ENCODE measurements at regions not wholly inside any gene's neighbourhood (a gene's known extent, or its start where the extent isn't known, plus 50 kb on each side); places are given as distances from the start of the nearest gene placed in this dataset.

- Histone ChIP-seq H4K20me1 (ENCODE audit: insufficient read depth) (no peaks in the 10 kb centered on the region), H3K79me2 (ENCODE audit: insufficient read depth, low read depth) (no peaks in the 10 kb centered on the region), H2AFZ (ENCODE audit: low read depth) (no peak overlapping the region), H3K4me1 (ENCODE audit: low read depth, poor library complexity, severe bottlenecking) (no peaks in the 10 kb centered on the region), H3K4me3 (IDR thresholded peaks at IDR 0.05; ENCODE audit: insufficient read depth, low read depth, low read length) (no peak overlapping the region), H3K4me2 (no peak overlapping the region), H3K27ac (no peak overlapping the region), H3K9ac (no peak overlapping the region), H3K36me3 (ENCODE audit: insufficient read depth) (no peaks in the 10 kb centered on the region), H3K27me3 (ENCODE audit: insufficient read depth, low read depth) (no peaks in the 10 kb centered on the region)
- TF ChIP-seq CTCF (conservative IDR thresholded peaks at IDR 0.05; ENCODE audit: low read depth, low read length) = no peak
These were observed 196.1 kb upstream of the SVIL start for GRCh38 chr10:29830531-29831512.

GRCh38 chr10:29829776-29830175 is 195.0 kb upstream of the SVIL start:
- no peak overlapping the region for H3K4me3 ChIP-seq (IDR thresholded peaks at IDR 0.05; ENCODE audit: insufficient read depth, low read depth, low read length)
- H3K27me3 ChIP-seq (ENCODE audit: insufficient read depth, low read depth) = no peaks in the 10 kb centered on the region
- H2AFZ ChIP-seq (ENCODE audit: low read depth) = no peak overlapping the region
- no peaks in the 10 kb centered on the region for H3K79me2 ChIP-seq (ENCODE audit: insufficient read depth, low read depth)
- H3K4me1 ChIP-seq (ENCODE audit: low read depth, poor library complexity, severe bottlenecking) = no peaks in the 10 kb centered on the region
- no peaks in the 10 kb centered on the region for H4K20me1 ChIP-seq (ENCODE audit: insufficient read depth)
- H3K36me3 ChIP-seq (ENCODE audit: insufficient read depth) = no peaks in the 10 kb centered on the region
- TF ChIP-seq CTCF (conservative IDR thresholded peaks at IDR 0.05; ENCODE audit: low read depth, low read length) = no peak
- H3K4me2 ChIP-seq = no peak overlapping the region
- H3K9ac ChIP-seq = no peak overlapping the region
- no peak overlapping the region for H3K27ac ChIP-seq

DNA sequence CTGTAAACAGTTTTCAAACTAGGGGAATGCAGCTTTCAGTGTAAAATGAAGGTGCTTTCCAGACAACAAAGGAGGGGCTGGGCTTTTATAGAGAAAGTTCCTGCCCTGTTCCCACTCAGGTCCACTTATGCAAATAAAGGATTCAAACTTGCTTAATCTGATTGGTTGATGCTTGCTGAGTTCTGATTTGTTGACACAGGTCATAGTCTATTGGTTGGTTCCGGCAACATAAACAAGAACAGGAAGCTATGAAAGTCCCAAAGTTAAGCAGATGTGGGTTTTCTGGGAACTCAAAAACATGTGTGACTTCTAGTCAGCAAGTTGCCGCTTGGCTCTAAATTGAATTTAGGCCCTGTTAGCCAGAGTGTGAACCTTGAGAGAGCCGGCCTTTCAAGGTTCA is 194.2 kb upstream of the SVIL start:
- Histone ChIP-seq H2AFZ (ENCODE audit: low read depth) (no peak overlapping the region), H3K4me3 (IDR thresholded peaks at IDR 0.05; ENCODE audit: insufficient read depth, low read depth, low read length) (no peak overlapping the region), H3K79me2 (ENCODE audit: insufficient read depth, low read depth) (no peaks in the 10 kb centered on the region), H3K36me3 (ENCODE audit: insufficient read depth) (no peaks in the 10 kb centered on the region), H3K9ac (no peak overlapping the region), H3K4me2 (no peak overlapping the region), H3K27ac (no peak overlapping the region), H3K4me1 (ENCODE audit: low read depth, poor library complexity, severe bottlenecking) (no peaks in the 10 kb centered on the region), H4K20me1 (ENCODE audit: insufficient read depth) (no peaks in the 10 kb centered on the region), H3K27me3 (ENCODE audit: insufficient read depth, low read depth) (no peaks in the 10 kb centered on the region)
- TF ChIP-seq CTCF (conservative IDR thresholded peaks at IDR 0.05; ENCODE audit: low read depth, low read length) = no peak

DNA sequence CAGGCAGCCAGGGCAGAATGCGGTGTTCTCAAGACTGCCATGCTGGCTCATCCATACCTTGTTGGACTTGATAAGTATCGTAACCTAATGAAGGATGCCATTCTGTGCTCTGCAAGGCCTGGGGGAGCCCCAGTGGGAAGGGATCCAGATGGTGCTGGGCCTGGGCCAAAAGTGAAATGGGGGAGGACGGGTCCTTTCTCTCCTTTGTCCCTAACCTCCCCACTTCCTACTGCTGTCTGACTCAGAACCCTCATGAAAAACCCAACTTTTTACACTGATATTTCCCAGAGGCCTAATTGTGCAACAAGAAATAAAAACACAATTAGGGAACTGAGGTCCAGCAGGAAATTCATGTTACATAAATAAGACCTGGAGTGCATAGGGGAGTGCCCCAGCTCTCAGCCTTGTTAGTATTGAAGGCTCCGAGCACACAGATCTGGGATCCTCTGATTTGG is 193.7 kb upstream of the SVIL start:
- no peak overlapping the region for H3K4me2 ChIP-seq
- H3K79me2 ChIP-seq (ENCODE audit: insufficient read depth, low read depth) = no peaks in the 10 kb centered on the region
- H3K27ac ChIP-seq = no peak overlapping the region
- no peaks in the 10 kb centered on the region for H3K4me1 ChIP-seq (ENCODE audit: low read depth, poor library complexity, severe bottlenecking)
- H3K4me3 ChIP-seq (IDR thresholded peaks at IDR 0.05; ENCODE audit: insufficient read depth, low read depth, low read length) = no peak overlapping the region
- no peaks in the 10 kb centered on the region for H3K27me3 ChIP-seq (ENCODE audit: insufficient read depth, low read depth)
- no peak overlapping the region for H2AFZ ChIP-seq (ENCODE audit: low read depth)
- no peak for TF ChIP-seq CTCF (conservative IDR thresholded peaks at IDR 0.05; ENCODE audit: low read depth, low read length)
- H3K36me3 ChIP-seq (ENCODE audit: insufficient read depth) = no peaks in the 10 kb centered on the region
- no peak overlapping the region for H3K9ac ChIP-seq
- H4K20me1 ChIP-seq (ENCODE audit: insufficient read depth) = no peaks in the 10 kb centered on the region

Measured in KMS-11 (cell line).